H1 (cell line): ENCODE measurements at regions not wholly inside any gene's neighbourhood (a gene's known extent, or its start where the extent isn't known, plus 50 kb on each side); places are given as distances from the start of the nearest gene placed in this dataset.

Experiments used
- CTCF ChIA-PET: fragments of 300-600 bp; sonication (Branson Sonifier 250); formaldehyde crosslinking; loops from one replicate; lab custom pipeline; 2021; ENCODE audit not compliant: partially characterized antibody; lab: Charles Lee
- POLR2A ChIA-PET: fragments of 300-600 bp; sonication (Branson Sonifier 250); formaldehyde crosslinking; loops from one replicate; lab custom pipeline; 2021; ENCODE audit warnings: inconsistent platforms; ENCODE audit not compliant: partially characterized antibody; lab: Charles Lee
- DNase-seq, 2 experiments: peaks; one replicate each; pipeline versions ENCODE4 v3.0.0 to v3.0.0-alpha.2; 2010 to 2022; ENCODE audit warnings: low spot score in 2 of 2, low read depth in 1 of 2, mixed read lengths in 1 of 2
- FAIRE-seq: peaks from 2 replicates; lab custom pipeline; 2011; peaks lifted over from hg19 to GRCh38; lab: Jason Lieb, UNC
- H2AFZ ChIP-seq: 2 replicates; pipeline ENCODE4 v1.8.1; 2012; ENCODE audit warnings: low read length, inconsistent platforms
- H2AK5ac ChIP-seq: 2 replicates; pipeline ENCODE4 v1.6.1; 2013; ENCODE audit warnings: low read depth, low read length
- H2BK120ac ChIP-seq: replicated peaks from 2 replicates; pipeline ENCODE3; 2013; ENCODE audit warnings: low read depth, low read length, inconsistent platforms
- H2BK12ac ChIP-seq: 2 replicates; pipeline ENCODE4 v1.6.1; 2013; ENCODE audit warnings: low read depth, low read length
- H2BK15ac ChIP-seq: 2 replicates; pipeline ENCODE4 v1.6.1; 2013; ENCODE audit warnings: low read length
- H2BK20ac ChIP-seq: 2 replicates; pipeline ENCODE4 v1.6.1; 2013; ENCODE audit warnings: low read length
- H2BK5ac ChIP-seq: 2 replicates; pipeline ENCODE4 v1.6.1; 2013; ENCODE audit warnings: low read depth, low read length
- H3K14ac ChIP-seq: 2 replicates; pipeline ENCODE4 v1.6.1; 2013; ENCODE audit warnings: inconsistent platforms; ENCODE audit not compliant: insufficient read length
- H3K18ac ChIP-seq: 2 replicates; pipeline ENCODE4 v1.6.1; 2013; ENCODE audit warnings: low read length; ENCODE audit errors: extremely low read depth
- H3K23ac ChIP-seq: 2 replicates; pipeline ENCODE4 v1.6.1; 2013; ENCODE audit warnings: inconsistent platforms; ENCODE audit not compliant: insufficient read length
- H3K23me2 ChIP-seq: 2 replicates; pipeline ENCODE4 v1.6.1; 2013; ENCODE audit warnings: low read depth, low read length
- H3K27ac ChIP-seq: 2 replicates; pipeline ENCODE4 v1.6.1; 2011; ENCODE audit warnings: low read depth, low read length, inconsistent platforms
- H3K27me3 ChIP-seq, 4 experiments: replicated peaks in 1 of 4; 1 replicate in 1 of 4; 2 replicates in 3 of 4; pipeline versions ENCODE4 v1.6.1 to v1.8.1; 2011 to 2013; ENCODE audit warnings: low read length in 3 of 4, mild to moderate bottlenecking in 3 of 4, inconsistent platforms in 2 of 4, mixed read lengths in 2 of 4, moderate library complexity in 1 of 4; ENCODE audit not compliant: control insufficient read depth in 3 of 4, insufficient read depth in 3 of 4; ENCODE audit errors: extremely low read depth in 1 of 4
- H3K36me3 ChIP-seq, 4 experiments: 2 replicates each; pipeline versions ENCODE4 v1.6.1 to v1.8.1; 2011 to 2013; ENCODE audit warnings: mild to moderate bottlenecking in 4 of 4, low read length in 3 of 4, moderate library complexity in 2 of 4, control low read depth in 1 of 4, inconsistent platforms in 1 of 4; ENCODE audit not compliant: insufficient read depth in 4 of 4, control insufficient read depth in 2 of 4
- H3K4ac ChIP-seq: replicated peaks from 2 replicates; pipeline ENCODE3; 2013; ENCODE audit warnings: low read length, low read depth, mixed read lengths, inconsistent platforms; ENCODE audit not compliant: insufficient read length
- H3K4me1 ChIP-seq, 4 experiments: replicated peaks in 1 of 4; 1 replicate in 1 of 4; 2 replicates in 3 of 4; pipeline versions ENCODE4 v1.6.1 to v1.8.1; 2011 to 2013; ENCODE audit warnings: low read length in 3 of 4, inconsistent platforms in 2 of 4, mixed read lengths in 1 of 4; ENCODE audit not compliant: insufficient read depth in 4 of 4, control insufficient read depth in 3 of 4
- H3K4me2 ChIP-seq, 2 experiments: 2 replicates each; pipeline versions ENCODE4 v1.6.1 to v1.8.1; 2011 to 2013; ENCODE audit warnings: low read depth in 2 of 2, low read length in 2 of 2, control low read depth in 1 of 2, inconsistent platforms in 1 of 2, mild to moderate bottlenecking in 1 of 2; ENCODE audit not compliant: insufficient read depth in 1 of 2
- H3K4me3 ChIP-seq, 4 experiments: fragments of 200-600, 300-600 bp in 1 of 4; sonication (generic), shearing (Covaris generic), sonication (Bioruptor Twin) in 1 of 4; 2 replicates each; pipeline versions ENCODE4 v1.5.1 to v1.8.1; 2011 to 2016; ENCODE audit warnings: low read length in 4 of 4, low read depth in 3 of 4, control low read depth in 2 of 4, inconsistent platforms in 2 of 4, mild to moderate bottlenecking in 2 of 4, mixed read lengths in 1 of 4, moderate library complexity in 1 of 4; ENCODE audit not compliant: insufficient read depth in 2 of 4; ENCODE audit errors: extremely low read depth in 1 of 4
- H3K56ac ChIP-seq: replicated peaks from 2 replicates; pipeline ENCODE3; 2013; ENCODE audit warnings: low read depth, mild to moderate bottlenecking, mixed read lengths, low read length, inconsistent platforms; ENCODE audit not compliant: insufficient read length
- H3K79me1 ChIP-seq: 2 replicates; pipeline ENCODE4 v1.6.1; 2013; ENCODE audit warnings: low read depth, low read length, control low read depth
- H3K79me2 ChIP-seq, 2 experiments: 2 replicates each; pipeline versions ENCODE4 v1.6.1 to v1.8.1; 2012 to 2013; ENCODE audit warnings: low read length in 2 of 2, mild to moderate bottlenecking in 2 of 2, inconsistent platforms in 1 of 2; ENCODE audit not compliant: insufficient read depth in 2 of 2, control insufficient read depth in 1 of 2
- H3K9ac ChIP-seq, 4 experiments: replicated peaks in 1 of 4; 1 replicate in 1 of 4; 2 replicates in 3 of 4; pipeline versions ENCODE4 v1.6.1 to v1.8.1; 2011 to 2013; ENCODE audit warnings: low read depth in 3 of 4, low read length in 3 of 4, control low read depth in 2 of 4, mild to moderate bottlenecking in 2 of 4, moderate library complexity in 2 of 4, inconsistent platforms in 1 of 4; ENCODE audit errors: extremely low read depth in 1 of 4
- H3K9me3 ChIP-seq, 2 experiments: 2 replicates each; pipeline versions ENCODE4 v1.6.1 to v1.8.1; 2012 to 2013; ENCODE audit warnings: mild to moderate bottlenecking in 2 of 2, moderate library complexity in 2 of 2, control low read depth in 1 of 2, inconsistent platforms in 1 of 2, low read depth in 1 of 2, low read length in 1 of 2, mixed read lengths in 1 of 2; ENCODE audit not compliant: insufficient read depth in 2 of 2
- H4K20me1 ChIP-seq, 2 experiments: replicated peaks in 1 of 2; 2 replicates each; pipeline versions ENCODE3 to v1.8.1; 2011 to 2013; ENCODE audit warnings: inconsistent platforms in 2 of 2, low read length in 2 of 2, mild to moderate bottlenecking in 1 of 2; ENCODE audit not compliant: insufficient read depth in 2 of 2, control insufficient read depth in 1 of 2
- H4K5ac ChIP-seq: 2 replicates; pipeline ENCODE4 v1.6.1; 2013; ENCODE audit warnings: low read length, low read depth, mixed read lengths, inconsistent platforms; ENCODE audit not compliant: insufficient read length
- H4K8ac ChIP-seq: 2 replicates; pipeline ENCODE4 v1.8.0; 2013; ENCODE audit warnings: mild to moderate bottlenecking, moderate library complexity, low read length, inconsistent platforms; ENCODE audit not compliant: insufficient read depth; ENCODE audit errors: extremely low read depth
- H4K91ac ChIP-seq: replicated peaks from 2 replicates; pipeline ENCODE3; 2013; ENCODE audit warnings: low read length, mixed read lengths, inconsistent platforms; ENCODE audit not compliant: insufficient read length
- ASH2L ChIP-seq: fragments of 200-600, 300-600 bp; sonication (generic); IDR thresholded peaks from one replicate; pipeline ENCODE4 v1.7.1; 2017; ENCODE audit warnings: low read length
- BCL11A ChIP-seq, 2 experiments: IDR thresholded peaks; one replicate each; pipeline ENCODE4 v1.6.1; 2011; ENCODE audit warnings: low read depth in 2 of 2, low read length in 2 of 2, mild to moderate bottlenecking in 2 of 2
- CEBPB ChIP-seq: IDR thresholded peaks from 2 replicates; pipeline ENCODE4 v1.6.1; 2012; ENCODE audit warnings: low read depth, low read length
- HDAC6 ChIP-seq: IDR thresholded peaks from one replicate; pipeline ENCODE4 v1.7.1; 2012; ENCODE audit warnings: low read depth, mild to moderate bottlenecking, inconsistent platforms, low read length, moderate library complexity
- KDM4A ChIP-seq: IDR thresholded peaks from one replicate; pipeline ENCODE4 v1.7.1; 2012; ENCODE audit warnings: low read depth, mild to moderate bottlenecking, moderate library complexity, low read length, inconsistent platforms; ENCODE audit not compliant: severe bottlenecking
- KDM5A ChIP-seq: fragments of 200-600 bp; IDR thresholded peaks from 2 replicates; pipeline ENCODE4 v1.7.1; 2012; ENCODE audit warnings: mild to moderate bottlenecking, low read length, inconsistent platforms, mixed read lengths
- NANOG ChIP-seq: IDR thresholded peaks from 2 replicates; pipeline ENCODE4 v1.6.1; 2011; ENCODE audit warnings: low read length, low read depth, mild to moderate bottlenecking, inconsistent platforms; ENCODE audit not compliant: insufficient read depth, poor library complexity, severe bottlenecking
- RFX5 ChIP-seq: IDR thresholded peaks from 2 replicates; pipeline ENCODE4 v1.6.1; 2011; ENCODE audit warnings: low read depth, low read length, improper control_type of control experiment, borderline replicate concordance
- RNF2 ChIP-seq: fragments of 200-900, 300-1000 bp; sonication (generic); IDR thresholded peaks from 2 replicates; pipeline ENCODE4 v1.7.1; 2016; ENCODE audit warnings: borderline replicate concordance, low read depth, mild to moderate bottlenecking, antibody characterized with exemption, low read length; ENCODE audit not compliant: poor library complexity, severe bottlenecking; ENCODE audit errors: missing control alignments
- SP4 ChIP-seq: IDR thresholded peaks from 2 replicates; pipeline ENCODE4 v1.6.1; 2012; ENCODE audit warnings: low read length, inconsistent platforms
- TEAD4 ChIP-seq: IDR thresholded peaks from 2 replicates; pipeline ENCODE4 v1.6.1; 2012; ENCODE audit warnings: low read depth, low read length, inconsistent platforms, mixed read lengths
- ZNF274 ChIP-seq: IDR thresholded peaks from 2 replicates; pipeline ENCODE4 v1.7.0; 2012; ENCODE audit warnings: low read length, borderline replicate concordance; ENCODE audit errors: extremely low read depth
- WGBS, 2 experiments: shearing (Covaris generic) in 1 of 2; methylation state at CpG; one replicate each; pipeline versions ENCODE4 v1.1.6 to v1.1.7; 2013 to 2015; ENCODE audit warnings: low lambda C conversion rate in 2 of 2, mixed read lengths in 2 of 2, inconsistent platforms in 1 of 2, low coverage in 1 of 2, missing lambda C conversion rate in 1 of 2; ENCODE audit not compliant: insufficient replicate concordance in 2 of 2, insufficient coverage in 1 of 2, insufficient read length in 1 of 2; ENCODE audit errors: extremely low coverage in 1 of 2, missing lambda C conversion rate in 1 of 2; 5-methylcytosine and 5-hydroxymethylcytosine counted together

- ChIA-PET POLR2A (no interaction called here), CTCF (interaction anchor here (0.9 kb wide), 1 partner anchor 9 kb away, joined by 3 read pairs; no protein-coding TSS in a partner anchor)
- H3K27me3 ChIP-seq = no peaks in the 10 kb centered on the region
- H3K4ac ChIP-seq = no peak overlapping the region
- H3K9ac ChIP-seq = no peak overlapping the region
- no peak for FAIRE-seq
- no peak overlapping the region; a peak in 1 of 8 replicates for H3K4me3 ChIP-seq
- no peak overlapping the region for H4K91ac ChIP-seq
- H2BK20ac ChIP-seq = no peak overlapping the region
- H3K14ac ChIP-seq = no peak overlapping the region
- H2BK12ac ChIP-seq = no peak overlapping the region
- peaks cover 0 to 2% (median under 1%) of the 10 kb centered on the region in 4 experiments; a peak in 2 of 7 replicates for H3K4me1 ChIP-seq
- H2BK15ac ChIP-seq = no peak overlapping the region
- no peak overlapping the region for H3K23ac ChIP-seq
- no peaks in the 10 kb centered on the region for H3K79me1 ChIP-seq
- TF ChIP-seq ASH2L (no peak), KDM4A (no peak), HDAC6 (no peak), RNF2 (no peak), SP4 (no peak), KDM5A (no peak), RFX5 (no peak), BCL11A (IDR thresholded peaks at IDR 0.05; ENCODE audit: low read depth in 2 of 2, low read length in 2 of 2) (no peak), TEAD4 (no peak), ZNF274 (no peak), CEBPB (no peak), NANOG (no peak)
- no peaks in the 10 kb centered on the region for H4K20me1 ChIP-seq
- 89% methylated on average over 10 of the region's 10 CpGs; no CpG with 5 or more reads in 1 of the 2 experiments for WGBS, 2 experiments
- no peaks in the 10 kb centered on the region for H3K79me2 ChIP-seq
- 0 out of 2 replicates have a peak overlapping the region, but pooled peaks have one; percentile 13 for H3K18ac ChIP-seq
- no peak overlapping the region for H2BK120ac ChIP-seq
- no peaks in the 10 kb centered on the region for H3K36me3 ChIP-seq
- H2BK5ac ChIP-seq = no peak overlapping the region
- H3K27ac ChIP-seq = no peak overlapping the region
- DNase-seq = peak in 1 of 2 experiments; percentile 31
- H3K56ac ChIP-seq = no peak overlapping the region
- H3K4me2 ChIP-seq = no peak overlapping the region
- H2AFZ ChIP-seq = 0 out of 2 replicates have a peak overlapping the region, but pooled peaks have one; percentile 57
- H4K5ac ChIP-seq = no peak overlapping the region
- no peak overlapping the region for H4K8ac ChIP-seq
- H3K23me2 ChIP-seq = no peaks in the 10 kb centered on the region
- no peak overlapping the region for H2AK5ac ChIP-seq
- no peaks in the 10 kb centered on the region for H3K9me3 ChIP-seq
These were observed 107.7 kb upstream of the CDYL start for GRCh38 chr6:4668271-4669179.
